GM18505 (cell line): ENCODE measurements at regions not wholly inside any gene's neighbourhood (a gene's known extent, or its start where the extent isn't known, plus 50 kb on each side); places are given as distances from the start of the nearest gene placed in this dataset.
"Not testable (repeated sequence)": the region's sequence is repeated elsewhere in the genome, so short reads cannot be mapped to it uniquely, and the experiment has no call there.

ENCODE experiments used
- ATAC-seq: cut with Tn5 transposase; IDR thresholded peaks from one replicate; pipeline ENCODE4 v1.9.1; 2021; ENCODE audit not compliant: unreplicated experiment
- POLR2A ChIP-seq: IDR thresholded peaks from 4 replicates; pipeline ENCODE4 v1.6.1; 2011; ENCODE audit warnings: borderline replicate concordance; ENCODE audit not compliant: insufficient read depth, insufficient read length; ENCODE audit errors: extremely low read depth

DNA sequence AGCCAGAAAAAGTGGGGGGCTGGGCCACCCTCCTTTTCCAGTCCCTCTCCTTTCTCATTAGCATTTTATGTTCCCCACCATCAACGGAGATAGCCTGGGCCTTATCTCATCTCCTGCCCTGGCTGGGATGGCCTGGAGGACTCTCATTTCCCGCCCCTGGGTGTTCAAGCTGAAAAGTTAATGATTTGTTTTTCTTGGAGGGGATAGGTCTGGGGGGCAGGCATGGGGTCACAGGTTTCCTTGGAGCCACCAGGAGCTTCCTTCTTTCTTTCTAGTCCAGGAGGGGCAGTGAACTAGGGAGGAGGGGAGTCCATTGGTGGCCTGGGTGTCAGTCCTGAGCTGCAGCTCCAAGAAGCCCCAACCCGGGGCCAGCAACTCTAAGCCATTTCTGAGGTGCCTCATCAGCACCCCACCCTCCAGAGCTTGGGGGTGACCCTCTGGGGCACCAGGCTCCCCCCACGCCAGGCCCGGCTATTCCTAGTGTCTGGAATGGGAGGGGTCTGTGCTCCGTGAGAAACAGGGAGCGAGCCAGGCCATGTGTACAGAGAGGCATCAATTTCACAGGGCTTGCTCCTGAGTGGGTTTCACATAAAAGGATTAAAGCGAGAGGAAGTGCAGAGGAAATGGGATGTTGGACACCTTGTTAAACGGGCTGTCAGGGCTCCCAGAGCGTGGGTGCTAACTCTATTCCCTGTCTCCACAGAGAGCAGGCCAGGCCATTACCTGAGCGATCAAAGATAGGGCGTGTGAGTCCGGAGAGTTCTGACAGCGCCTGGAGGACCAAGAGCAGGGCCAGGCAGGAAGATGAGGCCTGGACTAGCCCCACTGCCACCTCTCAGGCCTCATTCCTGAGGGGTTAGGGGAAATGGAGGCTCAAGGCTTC is 90.6 kb upstream of the LHX1 start:
- no peak for ATAC-seq
- TF ChIP-seq POLR2A, result no peak

DNA sequence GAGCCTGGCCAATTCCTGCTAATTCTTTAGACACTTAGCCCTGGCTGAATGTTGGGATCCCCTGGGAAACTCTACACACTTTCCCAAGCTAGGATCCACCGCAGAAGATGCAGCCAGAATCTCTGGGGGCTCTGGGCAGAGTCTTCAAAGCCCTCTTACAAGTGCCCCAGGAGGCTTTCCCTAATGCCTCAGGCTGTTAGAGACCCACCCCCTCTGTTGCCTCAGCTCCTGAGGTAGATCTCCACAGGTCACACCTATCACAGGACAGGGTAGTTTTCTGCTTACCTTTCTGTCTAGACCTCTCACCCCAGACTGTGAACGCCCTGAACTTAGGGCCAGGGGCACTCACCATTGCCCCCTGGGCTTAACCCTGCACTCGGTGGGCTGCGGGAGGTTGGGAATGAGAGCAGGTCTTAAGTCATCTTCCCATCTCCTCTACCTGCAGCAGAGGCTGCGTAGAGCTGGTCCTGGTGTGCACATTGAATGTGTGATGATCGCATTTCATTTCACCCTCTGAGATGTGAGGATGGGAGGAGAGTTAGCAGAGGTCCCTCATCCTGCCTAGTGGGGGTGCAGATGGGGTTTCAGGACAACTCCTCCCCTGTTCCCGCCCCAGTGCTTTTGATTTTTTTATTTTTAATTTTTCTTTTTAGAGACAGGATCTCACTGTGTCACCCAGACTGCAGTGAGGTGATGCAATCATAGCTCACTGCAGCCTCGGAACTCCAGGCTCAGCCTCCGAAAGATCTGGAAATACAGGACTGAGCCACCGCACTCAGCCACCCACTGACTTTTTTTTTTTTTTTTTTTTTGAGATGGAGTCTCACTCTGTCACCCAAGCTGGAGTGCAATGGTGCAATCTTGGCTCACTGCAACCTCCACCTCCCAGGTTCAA is 89.0 kb upstream of the LHX1 start:
- no peak for ATAC-seq
- TF ChIP-seq POLR2A, result no peak

DNA sequence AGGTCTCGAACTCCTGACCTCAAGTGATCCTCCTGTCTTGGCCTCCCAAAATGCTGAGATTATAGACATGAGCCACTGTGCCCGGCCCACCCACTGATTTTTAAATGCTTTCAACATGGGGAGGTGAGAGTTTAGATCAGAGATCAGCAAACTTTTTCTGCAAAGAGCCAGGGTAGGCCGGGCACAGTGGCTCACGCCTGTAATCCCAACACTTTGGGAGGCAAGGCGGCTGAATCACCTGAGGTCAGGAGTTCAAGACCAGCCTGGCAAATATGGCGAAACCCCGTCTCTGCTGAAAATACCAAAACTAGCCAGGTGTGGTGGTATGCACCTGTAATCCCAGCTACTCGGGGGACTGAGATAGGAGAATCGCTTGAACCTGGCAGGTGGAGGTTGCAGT is 88.3 kb upstream of the LHX1 start:
- not testable (repeated sequence) for ATAC-seq

DNA sequence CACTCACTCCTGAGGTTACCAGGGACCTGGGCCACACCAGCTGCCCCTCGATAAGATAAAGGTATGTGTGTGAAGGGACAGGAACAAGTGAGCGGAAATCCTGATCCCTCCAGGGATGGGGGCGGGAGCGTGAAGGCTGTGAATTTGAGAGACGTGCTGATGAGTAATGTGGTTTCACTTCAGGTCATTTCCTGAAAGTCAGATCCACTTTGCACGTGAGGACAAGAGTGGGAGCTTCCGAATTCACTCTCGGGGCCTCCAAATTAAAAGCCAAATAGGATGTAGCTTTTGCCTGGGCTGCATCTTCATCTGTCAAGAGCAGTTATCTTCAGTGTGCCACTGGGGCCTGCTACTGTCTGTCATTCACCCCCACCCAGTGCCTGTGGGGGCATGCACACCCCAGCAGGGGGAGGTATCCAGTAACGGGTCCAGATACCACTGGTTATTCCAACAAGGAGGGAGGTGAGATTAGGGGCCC is 87.4 kb upstream of the LHX1 start:
- no peak for ATAC-seq
- no peak for TF ChIP-seq POLR2A

DNA sequence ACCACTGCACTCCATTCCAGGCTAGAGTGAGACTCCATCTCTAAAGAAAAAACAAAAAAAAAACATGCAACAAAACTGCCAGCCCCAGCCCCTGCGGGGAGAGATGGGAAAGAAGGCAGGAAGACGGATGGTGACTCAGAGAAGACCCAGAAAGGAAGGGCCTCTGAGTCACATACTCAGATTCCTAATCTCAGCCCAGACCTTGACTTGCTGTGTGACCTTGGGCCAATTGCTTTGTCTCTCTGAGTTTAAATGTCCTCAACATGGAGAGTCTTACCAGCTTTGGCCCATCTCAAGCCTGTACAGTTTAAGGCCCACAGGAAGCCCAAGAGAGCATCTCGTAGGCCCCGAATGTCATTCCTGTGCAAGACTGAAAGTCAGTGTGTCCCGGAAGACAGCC is 86.5 kb upstream of the LHX1 start:
- no peak for ATAC-seq
- TF ChIP-seq POLR2A, result no peak

DNA sequence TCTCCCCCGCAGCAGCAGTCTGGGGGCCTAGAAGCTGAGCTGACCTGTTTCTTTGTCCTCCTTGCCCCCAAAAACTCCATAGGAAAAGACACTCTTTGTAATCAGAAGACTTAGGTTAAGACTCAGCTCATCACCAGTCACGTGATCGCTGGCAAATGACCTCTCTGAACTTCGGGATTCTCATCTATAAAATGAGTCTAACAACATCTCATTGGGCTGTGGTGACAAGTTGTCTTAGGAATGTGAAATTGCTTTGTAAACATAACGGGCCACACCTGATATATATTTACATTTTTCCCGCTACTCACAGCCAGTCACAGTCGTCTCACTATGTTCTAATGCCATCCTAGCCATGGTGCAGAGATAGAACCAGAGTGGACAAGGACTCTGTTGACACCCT is 86.0 kb upstream of the LHX1 start:
- TF ChIP-seq POLR2A, result no peak
- ATAC-seq, result no peak

DNA sequence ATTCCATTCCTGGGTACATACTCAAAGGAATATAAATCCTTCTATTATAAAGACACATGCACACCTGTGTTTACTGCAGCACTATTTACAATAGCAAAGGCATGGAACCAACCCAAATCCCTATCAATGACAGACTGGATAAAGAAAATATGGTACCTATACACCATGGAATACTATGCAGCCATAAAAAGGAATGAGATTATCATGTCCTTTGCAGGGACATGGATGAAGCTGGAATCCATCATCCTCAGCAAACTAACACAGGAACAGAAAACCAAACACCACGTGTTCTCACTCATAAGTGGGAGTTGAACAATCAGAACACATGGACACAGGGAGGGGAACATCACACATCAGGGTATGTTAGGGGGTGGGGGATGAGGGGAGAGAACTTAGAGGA is 84.8 kb upstream of the LHX1 start:
- ATAC-seq, result not testable (repeated sequence)

DNA sequence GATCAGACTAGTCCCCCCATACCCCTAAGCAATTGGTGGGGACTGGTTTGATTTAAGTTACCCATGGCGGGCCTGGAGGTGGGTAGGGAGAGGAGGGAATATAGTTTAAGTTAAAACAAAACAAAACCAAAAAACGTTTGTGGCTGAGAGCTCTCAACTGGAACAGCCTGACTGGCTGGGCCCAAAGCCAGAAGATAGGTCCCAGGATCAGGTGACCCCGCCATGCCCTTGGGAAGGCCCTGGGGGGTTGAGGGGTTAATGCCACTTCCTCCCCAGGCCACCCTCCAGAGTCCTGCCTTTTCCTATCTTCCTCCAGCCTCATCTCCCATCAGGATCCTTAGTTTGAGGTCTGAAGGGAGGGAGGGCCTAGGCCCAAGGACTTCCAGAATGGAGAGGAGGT is 82.3 kb upstream of the LHX1 start:
- no peak for TF ChIP-seq POLR2A
- ATAC-seq, result no peak

DNA sequence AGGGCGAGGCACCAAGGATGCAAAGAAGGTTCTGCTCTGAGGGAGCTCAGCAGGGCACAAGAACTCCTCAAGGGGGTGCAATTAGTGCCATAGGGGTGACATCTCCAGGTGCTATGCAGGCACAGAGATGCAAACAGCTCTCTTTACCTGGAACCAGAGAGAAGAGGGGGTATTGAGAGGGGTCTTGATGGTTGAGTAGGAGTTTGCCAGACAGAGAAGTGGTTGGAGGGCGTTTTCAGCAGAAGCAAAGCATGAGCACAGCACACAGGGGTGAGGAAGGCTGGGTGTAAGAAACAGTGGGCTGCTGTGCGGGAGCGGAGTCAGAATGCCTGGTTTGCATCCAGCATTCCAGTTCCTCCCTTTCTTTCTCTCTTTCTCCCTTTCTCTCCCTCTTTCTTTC is 81.8 kb upstream of the LHX1 start:
- ATAC-seq, result no peak
- TF ChIP-seq POLR2A, result no peak

DNA sequence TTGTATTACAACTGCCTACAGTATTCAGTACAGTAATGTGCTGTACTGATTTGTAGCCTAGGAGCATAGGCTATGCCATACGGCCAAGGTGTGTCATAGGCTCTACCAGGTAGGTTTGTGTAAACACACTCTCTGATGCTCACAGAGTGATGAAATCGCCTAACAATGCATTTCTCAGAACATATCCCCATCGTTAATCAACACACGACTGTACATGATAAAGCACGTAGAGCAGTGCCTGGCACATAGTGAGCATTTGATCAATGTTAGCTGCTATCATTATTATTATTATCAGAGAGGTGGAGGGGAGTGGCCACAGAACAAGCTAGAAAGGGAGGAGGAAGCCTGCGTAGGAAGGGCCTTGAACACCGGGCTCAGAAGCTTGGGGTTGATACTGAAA is 81.1 kb upstream of the LHX1 start:
- no peak for TF ChIP-seq POLR2A
- ATAC-seq, result no peak

DNA sequence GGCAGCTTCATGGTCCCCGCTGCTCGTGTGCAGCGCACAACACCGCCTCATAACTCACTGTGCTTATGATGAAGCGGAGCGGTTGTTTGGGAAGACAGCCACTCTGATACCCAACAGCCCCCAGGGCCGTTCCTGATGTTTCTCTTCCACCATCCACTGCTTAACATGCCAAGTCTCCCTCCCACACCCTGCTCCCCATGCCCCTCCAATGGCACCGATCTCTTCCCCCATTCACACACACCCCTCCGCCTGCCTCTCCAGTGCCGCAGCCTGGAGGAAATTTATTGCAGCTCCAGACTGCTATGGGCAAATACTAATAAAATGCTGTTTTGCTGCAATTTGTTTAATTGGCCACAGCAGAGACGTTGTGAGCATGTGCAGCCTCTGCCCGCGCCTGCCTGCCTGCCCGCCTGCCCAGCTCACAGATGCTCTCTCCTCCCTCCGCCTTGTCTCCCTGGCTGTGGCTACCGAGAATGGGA is 80.3 kb upstream of the LHX1 start:
- TF ChIP-seq POLR2A, result no peak
- ATAC-seq, result no peak

DNA sequence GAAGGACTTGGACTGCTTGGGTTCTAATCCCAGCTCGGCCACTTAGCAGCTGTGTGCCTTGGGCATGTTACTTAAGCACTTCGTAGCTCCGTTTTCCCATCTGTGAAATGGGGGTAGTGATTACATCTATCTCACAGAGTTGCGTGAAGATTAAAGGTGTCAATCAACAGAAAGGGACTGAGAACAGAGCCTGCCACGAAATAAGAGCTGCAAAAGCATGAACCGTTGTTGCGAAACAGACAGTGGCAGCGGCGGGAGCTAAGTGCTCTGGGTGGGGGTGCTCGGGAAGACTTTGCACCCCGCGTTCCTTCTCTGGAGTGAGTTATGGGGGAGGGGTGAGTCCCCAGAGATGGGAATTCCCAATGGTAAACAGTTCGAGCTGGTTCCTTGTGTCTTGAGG is 79.6 kb upstream of the LHX1 start:
- ATAC-seq, result no peak

DNA sequence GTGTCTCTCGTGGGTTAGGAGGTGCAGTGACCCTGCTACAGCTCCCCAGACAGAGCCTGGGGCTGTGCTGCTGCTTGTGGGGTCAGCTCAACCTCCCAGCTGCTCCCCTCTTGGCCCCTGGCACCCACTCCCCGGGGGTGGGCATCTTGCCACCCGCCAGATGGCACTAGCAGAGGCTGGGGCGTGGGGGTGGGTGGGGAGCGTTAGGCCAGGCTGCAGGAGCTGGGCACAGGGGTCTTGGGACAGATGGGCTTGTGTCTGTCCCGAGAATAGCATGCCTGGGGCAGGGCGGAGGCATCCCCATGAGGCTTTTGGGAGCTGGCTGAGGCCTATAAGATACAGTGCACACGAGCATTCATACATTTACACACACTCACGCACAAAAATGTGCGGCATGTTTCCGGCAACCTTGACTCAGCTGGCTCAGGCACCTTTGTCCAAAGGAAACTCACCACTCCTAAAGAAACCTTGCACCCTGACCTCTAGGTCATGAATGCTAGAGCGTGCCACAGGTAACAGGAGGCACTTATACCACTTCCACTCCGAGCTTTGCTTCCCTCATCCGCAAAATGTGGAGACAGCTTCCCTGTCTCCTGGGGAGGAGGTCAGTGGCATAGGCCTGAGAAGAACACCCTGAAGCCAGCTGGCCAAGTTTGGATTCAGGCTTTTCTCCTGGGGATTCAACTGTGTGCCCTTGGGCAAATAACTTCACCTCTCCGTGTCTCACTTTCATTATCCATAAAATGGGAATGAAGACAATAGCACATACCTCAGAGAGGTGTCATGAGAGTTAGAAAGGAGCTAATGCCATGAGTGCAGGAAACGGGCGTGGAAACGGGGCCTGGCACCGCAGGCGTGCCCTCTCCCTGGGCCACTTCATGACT is 78.9 kb upstream of the LHX1 start:
- no peak for TF ChIP-seq POLR2A
- no peak for ATAC-seq

More for the DNA sequence above, 79.6 kb upstream of the LHX1 start:
- TF ChIP-seq POLR2A, result no peak
